ENCODE measurements at regions not wholly inside any gene's neighbourhood (a gene's known extent, or its start where the extent isn't known, plus 50 kb on each side); places are given as distances from the start of the nearest gene placed in this dataset.
A peak's percentile ranks its signal among the peaks of the same experiment; 100 is the strongest.
"Not testable (repeated sequence)": the region's sequence is repeated elsewhere in the genome, so short reads cannot be mapped to it uniquely, and the experiment has no call there.

- ATAC-seq; H3K4me3 ChIP-seq (ENCODE audit: low read length); H3K4me1 ChIP-seq (ENCODE audit: control insufficient read depth, insufficient read depth, low read length); H3K9me3 ChIP-seq (ENCODE audit: control insufficient read depth, low read length); DNase-seq; H3K27me3 ChIP-seq (ENCODE audit: control insufficient read depth, insufficient read depth); H3K27ac ChIP-seq (ENCODE audit: low read length); intact Hi-C loops (cut with DNase I): not testable (repeated sequence)
- 74% methylated on average over 5 of the region's 5 CpGs for WGBS
Observed at GRCh38 chr16:33711616-33712015, 252.2 kb downstream of the TP53TG3F start.

- not testable (repeated sequence) for H3K9me3 ChIP-seq (ENCODE audit: control insufficient read depth, low read length)
Observed at GRCh38 chr16:33712308-33712707, 252.9 kb downstream of the TP53TG3F start.

GRCh38 chr16:33712851-33713709 is 253.7 kb downstream of the TP53TG3F start:
- H3K4me1 ChIP-seq (ENCODE audit: control insufficient read depth, insufficient read depth, low read length); H3K9me3 ChIP-seq (ENCODE audit: control insufficient read depth, low read length); intact Hi-C loops (cut with DNase I); H3K27ac ChIP-seq (ENCODE audit: low read length); ATAC-seq; H3K4me3 ChIP-seq (ENCODE audit: low read length); H3K27me3 ChIP-seq (ENCODE audit: control insufficient read depth, insufficient read depth): not testable (repeated sequence)
- peak in 2 of 3 donors; percentile 28 to 49 for DNase-seq
- WGBS, result 74% methylated on average over 5 of the region's 5 CpGs

More at GRCh38 chr16:33712308-33712707, 252.9 kb downstream of the TP53TG3F start:
- H3K27me3 ChIP-seq (ENCODE audit: control insufficient read depth, insufficient read depth); intact Hi-C loops (cut with DNase I); ATAC-seq; H3K27ac ChIP-seq (ENCODE audit: low read length); H3K4me3 ChIP-seq (ENCODE audit: low read length); H3K4me1 ChIP-seq (ENCODE audit: control insufficient read depth, insufficient read depth, low read length): not testable (repeated sequence)
- DNase-seq, result peak in 2 of 3 donors; percentile 27 to 31
- 58% methylated on average over 2 of the region's 2 CpGs for WGBS

GRCh38 chr16:33713710-33714538 is 254.5 kb downstream of the TP53TG3F start:
- H3K9me3 ChIP-seq (ENCODE audit: control insufficient read depth, low read length); H3K27me3 ChIP-seq (ENCODE audit: control insufficient read depth, insufficient read depth); ATAC-seq; intact Hi-C loops (cut with DNase I); H3K27ac ChIP-seq (ENCODE audit: low read length); H3K4me3 ChIP-seq (ENCODE audit: low read length); H3K4me1 ChIP-seq (ENCODE audit: control insufficient read depth, insufficient read depth, low read length): not testable (repeated sequence)
- WGBS, result 75% methylated on average over 6 of the region's 6 CpGs
- peak in 1 of 3 donors; percentile 32 for DNase-seq

- intact Hi-C loops (cut with DNase I); H3K9me3 ChIP-seq (ENCODE audit: control insufficient read depth, low read length); H3K27ac ChIP-seq (ENCODE audit: low read length); H3K4me3 ChIP-seq (ENCODE audit: low read length); DNase-seq; ATAC-seq; H3K4me1 ChIP-seq (ENCODE audit: control insufficient read depth, insufficient read depth, low read length); H3K27me3 ChIP-seq (ENCODE audit: control insufficient read depth, insufficient read depth): not testable (repeated sequence)
- WGBS, result 18% methylated on average over 4 of the region's 4 CpGs
Observed at GRCh38 chr16:33731167-33731566, 271.8 kb downstream of the TP53TG3F start.

GRCh38 chr16:33734650-33735049 is 275.2 kb downstream of the TP53TG3F start:
- H3K27me3 ChIP-seq (ENCODE audit: control insufficient read depth, insufficient read depth); H3K4me3 ChIP-seq (ENCODE audit: low read length); H3K4me1 ChIP-seq (ENCODE audit: control insufficient read depth, insufficient read depth, low read length); DNase-seq; ATAC-seq; H3K9me3 ChIP-seq (ENCODE audit: control insufficient read depth, low read length); intact Hi-C loops (cut with DNase I); H3K27ac ChIP-seq (ENCODE audit: low read length): not testable (repeated sequence)
- 41% methylated on average over 2 of the region's 2 CpGs for WGBS

- WGBS, result 83% methylated on average over 30 of the region's 35 CpGs
- H3K27ac ChIP-seq (ENCODE audit: low read length); intact Hi-C loops (cut with DNase I); H3K9me3 ChIP-seq (ENCODE audit: control insufficient read depth, low read length); H3K4me3 ChIP-seq (ENCODE audit: low read length); H3K4me1 ChIP-seq (ENCODE audit: control insufficient read depth, insufficient read depth, low read length); H3K27me3 ChIP-seq (ENCODE audit: control insufficient read depth, insufficient read depth); ATAC-seq: not testable (repeated sequence)
- peak in 1 of 3 donors; percentile 10 for DNase-seq
Observed at GRCh38 chr16:33766869-33767765, 307.7 kb downstream of the TP53TG3F start.

- H3K27me3 ChIP-seq (ENCODE audit: control insufficient read depth, insufficient read depth); H3K4me3 ChIP-seq (ENCODE audit: low read length); H3K4me1 ChIP-seq (ENCODE audit: control insufficient read depth, insufficient read depth, low read length); H3K9me3 ChIP-seq (ENCODE audit: control insufficient read depth, low read length); intact Hi-C loops (cut with DNase I); ATAC-seq; H3K27ac ChIP-seq (ENCODE audit: low read length): not testable (repeated sequence)
- 92% methylated on average over 9 of the region's 12 CpGs for WGBS
- DNase-seq, result peak in 1 of 3 donors; percentile 33
Observed at GRCh38 chr16:33768710-33769109, 309.3 kb downstream of the TP53TG3F start.

- H3K4me3 ChIP-seq (ENCODE audit: low read length); H3K9me3 ChIP-seq (ENCODE audit: control insufficient read depth, low read length); H3K27ac ChIP-seq (ENCODE audit: low read length); intact Hi-C loops (cut with DNase I); H3K4me1 ChIP-seq (ENCODE audit: control insufficient read depth, insufficient read depth, low read length); H3K27me3 ChIP-seq (ENCODE audit: control insufficient read depth, insufficient read depth); ATAC-seq: not testable (repeated sequence)
- peak in 2 of 3 donors; percentile 11 to 26 for DNase-seq
- WGBS, result 84% methylated on average over 16 of the region's 25 CpGs
Observed at GRCh38 chr16:33769180-33769846, 309.9 kb downstream of the TP53TG3F start.

- ATAC-seq; H3K27me3 ChIP-seq (ENCODE audit: control insufficient read depth, insufficient read depth); H3K4me1 ChIP-seq (ENCODE audit: control insufficient read depth, insufficient read depth, low read length); intact Hi-C loops (cut with DNase I); H3K4me3 ChIP-seq (ENCODE audit: low read length); H3K9me3 ChIP-seq (ENCODE audit: control insufficient read depth, low read length); H3K27ac ChIP-seq (ENCODE audit: low read length): not testable (repeated sequence)
- peak in 2 of 3 donors; percentile 6 to 23 for DNase-seq
- 55% methylated on average over 66 of the region's 66 CpGs for WGBS
Observed at GRCh38 chr16:33770478-33770877, 311.1 kb downstream of the TP53TG3F start.
